ENCODE measurements at regions not wholly inside any gene's neighbourhood (a gene's known extent, or its start where the extent isn't known, plus 50 kb on each side); places are given as distances from the start of the nearest gene placed in this dataset.

- POLR2A ChIA-PET, result interaction anchor here (1.0 to 15.2 kb wide), 7 partner anchors 10 to 422 kb away, joined by 3 to 204 read pairs (median 5); partner anchors contain the start of gene BTG1
- Histone ChIP-seq H3K27me3 (replicated peaks in 1 of 2; ENCODE audit: control insufficient read depth in 2 of 2, insufficient read depth in 2 of 2, low read length in 1 of 2) (no peaks in the 10 kb centered on the region), H3K9ac (ENCODE audit: control insufficient read depth, insufficient read depth, low read length) (peak overlapping the region; percentile 90), H2AFZ (ENCODE audit: control insufficient read depth, low read depth, low read length) (no peak overlapping the region; the same call in none of the 2 replicates), H4K20me1 (ENCODE audit: control insufficient read depth, insufficient read depth) (no peaks in the 10 kb centered on the region), H3K79me2 (ENCODE audit: control insufficient read depth, insufficient read depth, low read length) (peaks cover 65% of the 10 kb centered on the region), H3K27ac (ENCODE audit: control insufficient read depth, insufficient read depth) (peak overlapping the region; percentile 98), H3K9me3 (replicated peaks; ENCODE audit: control insufficient read depth, insufficient read depth, low read length) (no peaks in the 10 kb centered on the region; the same call in 1 of the 3 replicates), H3K4me2 (ENCODE audit: control insufficient read depth, insufficient read depth) (peak overlapping the region; percentile 99), H3K36me3 (ENCODE audit: control insufficient read depth in 2 of 2, insufficient read depth in 2 of 2, low read length in 1 of 2) (no peaks in the 10 kb centered on the region), H3K4me1 (ENCODE audit: control insufficient read depth, insufficient read depth, low read length) (peaks cover 55% of the 10 kb centered on the region), H3K4me3 (peak overlapping the region; percentile 75)
- peak; percentile 31 for ATAC-seq
- no peak for DNase-seq (ENCODE audit: low read depth, low spot score)
- BruUV-seq (replicated peaks), result no TSS peak
- SMC1A ChIA-PET (ENCODE audit: uncharacterized antibody, unreplicated experiment), result interaction anchor here (0.6 to 16.9 kb wide), 10 partner anchors 8 to 387 kb away, joined by 3 to 805 read pairs (median 10); no protein-coding TSS in a partner anchor
- in situ Hi-C loops (cut with MboI), result loop anchor here (25.0 kb wide), 1 partner anchor 97 kb away; no protein-coding TSS in a partner anchor
- intact Hi-C loops (cut with micrococcal nuclease; ENCODE audit: unreplicated experiment), result no loop called here
- RAD21 ChIA-PET (ENCODE audit: unreplicated experiment), result interaction anchor here (1.1 to 12.1 kb wide), 6 partner anchors 11 to 421 kb away, joined by 3 to 356 read pairs (median 66); partner anchors contain the start of gene BTG1
- CTCF ChIA-PET, result interaction anchor here (0.9 to 5.5 kb wide), 4 partner anchors 8 to 65 kb away, joined by 3 to 61 read pairs (median 4); no protein-coding TSS in a partner anchor
- WGBS (ENCODE audit: insufficient coverage, insufficient replicate concordance, low lambda C conversion rate, missing lambda C conversion rate), result 0% methylated on average over 2 of the region's 2 CpGs
- FAIRE-seq, result no peak
- TF ChIP-seq, protein P1, sequence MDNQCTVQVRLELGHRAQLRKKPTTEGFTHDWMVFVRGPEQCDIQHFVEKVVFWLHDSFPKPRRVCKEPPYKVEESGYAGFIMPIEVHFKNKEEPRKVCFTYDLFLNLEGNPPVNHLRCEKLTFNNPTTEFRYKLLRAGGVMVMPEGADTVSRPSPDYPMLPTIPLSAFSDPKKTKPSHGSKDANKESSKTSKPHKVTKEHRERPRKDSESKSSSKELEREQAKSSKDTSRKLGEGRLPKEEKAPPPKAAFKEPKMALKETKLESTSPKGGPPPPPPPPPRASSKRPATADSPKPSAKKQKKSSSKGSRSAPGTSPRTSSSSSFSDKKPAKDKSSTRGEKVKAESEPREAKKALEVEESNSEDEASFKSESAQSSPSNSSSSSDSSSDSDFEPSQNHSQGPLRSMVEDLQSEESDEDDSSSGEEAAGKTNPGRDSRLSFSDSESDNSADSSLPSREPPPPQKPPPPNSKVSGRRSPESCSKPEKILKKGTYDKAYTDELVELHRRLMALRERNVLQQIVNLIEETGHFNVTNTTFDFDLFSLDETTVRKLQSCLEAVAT (IDR thresholded peaks at IDR 0.05), result peak; percentile 62
- peak; percentile 32; the same call in 1 of the 2 replicates for TF ChIP-seq IKZF1 (conservative IDR thresholded peaks at IDR 0.05)
- no peak for TF ChIP-seq DPF2 (IDR thresholded peaks at IDR 0.05)
- TF ChIP-seq, protein P2, sequence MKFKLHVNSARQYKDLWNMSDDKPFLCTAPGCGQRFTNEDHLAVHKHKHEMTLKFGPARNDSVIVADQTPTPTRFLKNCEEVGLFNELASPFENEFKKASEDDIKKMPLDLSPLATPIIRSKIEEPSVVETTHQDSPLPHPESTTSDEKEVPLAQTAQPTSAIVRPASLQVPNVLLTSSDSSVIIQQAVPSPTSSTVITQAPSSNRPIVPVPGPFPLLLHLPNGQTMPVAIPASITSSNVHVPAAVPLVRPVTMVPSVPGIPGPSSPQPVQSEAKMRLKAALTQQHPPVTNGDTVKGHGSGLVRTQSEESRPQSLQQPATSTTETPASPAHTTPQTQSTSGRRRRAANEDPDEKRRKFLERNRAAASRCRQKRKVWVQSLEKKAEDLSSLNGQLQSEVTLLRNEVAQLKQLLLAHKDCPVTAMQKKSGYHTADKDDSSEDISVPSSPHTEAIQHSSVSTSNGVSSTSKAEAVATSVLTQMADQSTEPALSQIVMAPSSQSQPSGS (IDR thresholded peaks at IDR 0.05; ENCODE audit: low read length), result no peak
- no peak for TF ChIP-seq TCF3 (IDR thresholded peaks at IDR 0.05; ENCODE audit: borderline replicate concordance, insufficient read depth, low read depth, low read length)
- TF ChIP-seq ZNF217 (IDR thresholded peaks at IDR 0.05), result no peak
- no peak for TF ChIP-seq EZH2 (IDR thresholded peaks at IDR 0.05; ENCODE audit: borderline replicate concordance, control insufficient read depth, low read depth, low read length)
- no peak for TF ChIP-seq ATF7 (IDR thresholded peaks at IDR 0.05; ENCODE audit: low read depth)
- TF ChIP-seq NFIC (IDR thresholded peaks at IDR 0.05; ENCODE audit: low read depth, low read length), result no peak
- TF ChIP-seq LARP7 (IDR thresholded peaks at IDR 0.05), result no peak
- 0 out of 2 replicates have a peak, but pooled peaks have one; percentile 31 for TF ChIP-seq BACH1 (IDR thresholded peaks at IDR 0.05; ENCODE audit: borderline replicate concordance)
- TF ChIP-seq ETV6 (conservative IDR thresholded peaks at IDR 0.05 in 1 of 2, IDR thresholded peaks at IDR 0.05 in 1 of 2; ENCODE audit: borderline replicate concordance in 1 of 2, low read depth in 1 of 2), result no peak
- no peak for TF ChIP-seq RBBP5 (conservative IDR thresholded peaks at IDR 0.05)
- TF ChIP-seq KDM1A (IDR thresholded peaks at IDR 0.05; ENCODE audit: borderline replicate concordance), result no peak
- no peak for TF ChIP-seq NRF1 (conservative IDR thresholded peaks at IDR 0.05; ENCODE audit: low read depth, low read length)
- peak; percentile 59; the same call in 1 of the 2 replicates for TF ChIP-seq ZNF687 (IDR thresholded peaks at IDR 0.05)
- TF ChIP-seq ZBED1 (IDR thresholded peaks at IDR 0.05; ENCODE audit: borderline replicate concordance), result no peak
- TF ChIP-seq NR2C2 (IDR thresholded peaks at IDR 0.05; ENCODE audit: borderline replicate concordance, control insufficient read depth, insufficient read length, low read depth), result no peak
- no peak for TF ChIP-seq SMARCA5 (IDR thresholded peaks at IDR 0.05)
Measured at GRCh38 chr12:92558806-92559205, 144.0 kb upstream of the PLEKHG7 start.

Data from GM12878 (cell line).